ENCODE measurements at regions not wholly inside any gene's neighbourhood (a gene's known extent, or its start where the extent isn't known, plus 50 kb on each side); places are given as distances from the start of the nearest gene placed in this dataset.

- TF ChIP-seq BCLAF1 (IDR thresholded peaks at IDR 0.05; ENCODE audit: borderline replicate concordance in 1 of 2, control insufficient read depth in 1 of 2, low read depth in 2 of 2, low read length in 1 of 2): no peak
- TF ChIP-seq LEF1 (IDR thresholded peaks at IDR 0.05): no peak
- TF ChIP-seq KDM5B (IDR thresholded peaks at IDR 0.05; ENCODE audit: insufficient replicate concordance, low read depth, low read length): no peak
- no peak for TF ChIP-seq WHSC1 (IDR thresholded peaks at IDR 0.05; ENCODE audit: low read length)
- TF ChIP-seq RBM25 (IDR thresholded peaks at IDR 0.05; ENCODE audit: low read depth, low read length, severe bottlenecking): no peak
Measured at GRCh38 chr17:31738996-31739699, 119.9 kb downstream of the COPRS start (continued).

GRCh38 chr17:31738488-31738887 lies 120.6 kb downstream of the COPRS start:
- no peak overlapping the region for H3K4me2 ChIP-seq (ENCODE audit: insufficient read depth, low read length)
- no peak for ATAC-seq
- H3K9ac ChIP-seq (ENCODE audit: insufficient read depth in 1 of 2, low read depth in 2 of 2, low read length in 2 of 2): no peak overlapping the region
- POLR2A ChIA-PET: interaction anchor here (1.0 kb wide), 1 partner anchor 163 kb away, joined by 4 read pairs; the partner anchor contains the start of gene UTP6
- H3K9me3 ChIP-seq (replicated peaks; ENCODE audit: control insufficient read depth, insufficient read depth, low read depth, low read length): no peaks in the 10 kb centered on the region
- no peaks in the 10 kb centered on the region for H3K36me3 ChIP-seq (ENCODE audit: control insufficient read depth, insufficient read depth, low read length)
- CTCF ChIA-PET (ENCODE audit: low intra/inter-chr PET ratio): no interaction called here
- no peak for DNase-seq (ENCODE audit: extremely low read depth in 1 of 4, low spot score in 3 of 4)
- in situ Hi-C loops (cut with MboI): no loop called here
- no peaks in the 10 kb centered on the region for H3K9me1 ChIP-seq (ENCODE audit: control insufficient read depth, insufficient read depth, low read length)
- H4K20me1 ChIP-seq (replicated peaks; ENCODE audit: control insufficient read depth, insufficient read depth, low read length): no peaks in the 10 kb centered on the region
- H3K4me1 ChIP-seq (replicated peaks in 1 of 2; ENCODE audit: control insufficient read depth in 2 of 2, insufficient read depth in 2 of 2, low read length in 2 of 2): no peaks in the 10 kb centered on the region
- no peak for TF ChIP-seq PHF20 (IDR thresholded peaks at IDR 0.05; ENCODE audit: partially characterized antibody)
- TF ChIP-seq MAX (CRISPR knock-in tag; IDR thresholded peaks at IDR 0.05): no peak
- TF ChIP-seq ZNF740 (CRISPR knock-in tag; IDR thresholded peaks at IDR 0.05): no peak
- TF ChIP-seq ZNF740 (tag; IDR thresholded peaks at IDR 0.05): no peak
- TF ChIP-seq GATAD2A (IDR thresholded peaks at IDR 0.05): no peak
- no peak for TF ChIP-seq KDM2B (CRISPR knock-in tag; IDR thresholded peaks at IDR 0.05)
- no peak for TF ChIP-seq DLX4 (CRISPR knock-in tag; IDR thresholded peaks at IDR 0.05)
- TF ChIP-seq RFX7 (CRISPR knock-in tag; IDR thresholded peaks at IDR 0.05): no peak
- TF ChIP-seq BCL6 (CRISPR knock-in tag; IDR thresholded peaks at IDR 0.05): no peak
- TF ChIP-seq SIRT6 (IDR thresholded peaks at IDR 0.05; ENCODE audit: low read depth, low read length): no peak
- BruUV-seq (replicated peaks): no TSS peak
- H2AFZ ChIP-seq (ENCODE audit: low read depth, low read length): no peak overlapping the region
- no peak for FAIRE-seq
- no peak overlapping the region for H3K4me3 ChIP-seq
- no peak overlapping the region for H3K27ac ChIP-seq (ENCODE audit: extremely low read depth, low read depth, low read length)
- no peaks in the 10 kb centered on the region for H3K79me2 ChIP-seq (ENCODE audit: control insufficient read depth, insufficient read depth, low read length)
- H3K27me3 ChIP-seq (ENCODE audit: control insufficient read depth in 2 of 2, insufficient read depth in 2 of 2, low read length in 2 of 2): peaks cover 12 to 22% of the 10 kb centered on the region in 2 experiments; a peak in 3 of 5 replicates
- intact Hi-C loops (cut with micrococcal nuclease): no loop called here
